ENCODE measurements at regions not wholly inside any gene's neighbourhood (a gene's known extent, or its start where the extent isn't known, plus 50 kb on each side); places are given as distances from the start of the nearest gene placed in this dataset.
"Not testable (repeated sequence)": the region's sequence is repeated elsewhere in the genome, so short reads cannot be mapped to it uniquely, and the experiment has no call there.

DNA sequence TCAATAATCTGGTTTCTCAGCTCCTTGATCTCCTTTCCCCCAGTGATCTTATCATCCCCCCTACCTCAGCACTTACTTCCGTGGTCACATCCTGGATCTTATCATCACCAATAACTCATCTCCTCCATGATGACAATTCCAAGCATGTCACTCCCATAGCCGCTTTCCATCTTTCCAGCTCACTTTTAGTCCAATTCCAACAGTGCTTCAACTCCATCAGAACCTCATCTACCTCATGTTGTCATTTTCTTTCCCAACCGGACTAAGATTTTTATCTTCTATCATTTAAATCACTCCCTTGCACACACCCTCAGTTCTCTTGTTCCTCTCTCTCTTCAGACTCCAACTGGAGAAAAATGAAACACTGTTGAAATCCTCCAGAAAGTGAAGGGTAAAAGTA is 75.9 kb upstream of the UBE2E2 start:
- no peaks in the 10 kb centered on the region for H3K4me1 ChIP-seq (ENCODE audit: control insufficient read depth, insufficient read depth, low read length)
- no peak overlapping the region for H3K4me3 ChIP-seq (ENCODE audit: low read depth, low read length)
- no peaks in the 10 kb centered on the region for H3K27me3 ChIP-seq (ENCODE audit: control insufficient read depth, insufficient read depth, low read length)
- 65% methylated on average over 2 of the region's 3 CpGs for WGBS (ENCODE audit: insufficient coverage)
- no peaks in the 10 kb centered on the region for H3K9me3 ChIP-seq (ENCODE audit: control insufficient read depth, insufficient read depth, low read length)
- DNase-seq (ENCODE audit: low read depth in 4 of 6, low spot score in 6 of 6): no peak
- no peak overlapping the region for H3K27ac ChIP-seq (ENCODE audit: low read depth, low read length)
- no peaks in the 10 kb centered on the region for H3K36me3 ChIP-seq (ENCODE audit: control insufficient read depth, insufficient read depth, low read length)

DNA sequence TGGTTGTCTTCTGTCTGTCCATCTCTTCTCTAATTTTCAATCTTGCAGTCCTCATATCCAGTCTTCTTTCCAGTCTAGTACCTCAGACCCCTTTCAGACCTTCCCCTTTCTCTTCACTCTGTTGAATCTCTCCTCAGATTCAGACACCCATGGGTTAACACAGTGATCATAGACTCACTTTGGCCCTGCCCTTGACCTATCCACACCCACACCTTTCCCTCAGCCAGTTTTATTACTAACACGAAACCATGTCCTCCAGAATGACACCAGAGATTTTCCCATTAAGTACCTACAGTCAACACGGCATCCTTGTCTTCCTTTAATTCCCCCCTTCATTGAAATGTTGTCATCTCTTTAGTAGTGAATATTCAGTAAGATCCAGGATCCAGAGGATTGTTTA is 74.5 kb upstream of the UBE2E2 start:
- no peak overlapping the region for H3K27ac ChIP-seq (ENCODE audit: low read depth, low read length)
- WGBS (ENCODE audit: insufficient coverage): no CpG with 5 or more reads among the region's 2 CpGs
- no peaks in the 10 kb centered on the region for H3K27me3 ChIP-seq (ENCODE audit: control insufficient read depth, insufficient read depth, low read length)
- no peak overlapping the region for H3K4me3 ChIP-seq (ENCODE audit: low read depth, low read length)
- no peaks in the 10 kb centered on the region for H3K9me3 ChIP-seq (ENCODE audit: control insufficient read depth, insufficient read depth, low read length)
- H3K36me3 ChIP-seq (ENCODE audit: control insufficient read depth, insufficient read depth, low read length): no peaks in the 10 kb centered on the region
- no peak for DNase-seq (ENCODE audit: low read depth in 4 of 6, low spot score in 6 of 6)
- no peaks in the 10 kb centered on the region for H3K4me1 ChIP-seq (ENCODE audit: control insufficient read depth, insufficient read depth, low read length)

DNA sequence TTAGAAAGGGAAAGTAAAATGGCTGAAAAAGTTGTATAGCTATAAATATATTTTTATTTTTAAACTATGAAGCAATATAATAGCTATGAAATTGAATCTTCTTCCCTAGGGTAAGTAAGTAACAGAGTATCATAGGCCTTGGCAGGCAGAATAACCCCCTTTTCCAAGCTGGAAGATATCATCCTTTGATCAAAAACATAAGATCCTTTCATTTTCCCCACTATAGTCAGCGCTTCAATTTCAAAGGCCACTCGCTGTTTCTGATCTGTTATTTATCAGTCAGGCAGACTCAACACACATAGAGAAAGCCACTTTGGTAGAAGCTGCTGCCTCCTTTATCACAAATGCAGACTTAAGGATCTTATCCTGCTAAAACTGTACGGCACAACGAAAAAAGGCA is 74.0 kb upstream of the UBE2E2 start:
- no peak for DNase-seq (ENCODE audit: low read depth in 4 of 6, low spot score in 6 of 6)
- Histone ChIP-seq H3K4me3 (ENCODE audit: low read depth, low read length) (no peak overlapping the region), H3K36me3 (ENCODE audit: control insufficient read depth, insufficient read depth, low read length) (no peaks in the 10 kb centered on the region), H3K9me3 (ENCODE audit: control insufficient read depth, insufficient read depth, low read length) (no peaks in the 10 kb centered on the region), H3K27me3 (ENCODE audit: control insufficient read depth, insufficient read depth, low read length) (no peaks in the 10 kb centered on the region), H3K27ac (ENCODE audit: low read depth, low read length) (no peak overlapping the region), H3K4me1 (ENCODE audit: control insufficient read depth, insufficient read depth, low read length) (no peaks in the 10 kb centered on the region)
- WGBS (ENCODE audit: insufficient coverage): 67% methylated on average over 4 of the region's 4 CpGs

DNA sequence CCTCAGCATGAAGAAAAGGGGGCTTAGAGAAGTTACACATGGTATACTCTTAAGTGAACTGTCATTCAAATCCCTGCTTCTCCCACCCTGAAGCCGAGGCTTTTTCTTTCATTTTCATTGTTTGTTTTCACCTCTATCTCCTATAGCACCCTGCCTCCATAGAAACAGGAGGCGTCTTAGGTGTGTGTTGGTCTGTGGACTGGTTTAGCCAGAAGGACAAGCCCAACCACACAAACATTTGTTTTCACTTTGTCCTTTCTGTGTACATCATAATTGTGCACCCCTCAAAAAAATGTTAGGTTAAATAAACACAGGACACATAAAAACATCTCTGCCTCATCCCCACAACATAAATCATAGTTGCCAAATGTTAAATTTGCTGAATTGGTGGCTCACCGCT is 73.3 kb upstream of the UBE2E2 start:
- H3K27me3 ChIP-seq (ENCODE audit: control insufficient read depth, insufficient read depth, low read length): no peaks in the 10 kb centered on the region
- H3K4me3 ChIP-seq (ENCODE audit: low read depth, low read length): no peak overlapping the region
- no CpG with 5 or more reads among the region's 3 CpGs for whole genome bisulfite sequencing (ENCODE audit: insufficient coverage)
- no peak overlapping the region for H3K27ac ChIP-seq (ENCODE audit: low read depth, low read length)
- no peaks in the 10 kb centered on the region for H3K36me3 ChIP-seq (ENCODE audit: control insufficient read depth, insufficient read depth, low read length)
- no peaks in the 10 kb centered on the region for H3K4me1 ChIP-seq (ENCODE audit: control insufficient read depth, insufficient read depth, low read length)
- no peak for DNase-seq (ENCODE audit: low read depth in 4 of 6, low spot score in 6 of 6)
- no peaks in the 10 kb centered on the region for H3K9me3 ChIP-seq (ENCODE audit: control insufficient read depth, insufficient read depth, low read length)

DNA sequence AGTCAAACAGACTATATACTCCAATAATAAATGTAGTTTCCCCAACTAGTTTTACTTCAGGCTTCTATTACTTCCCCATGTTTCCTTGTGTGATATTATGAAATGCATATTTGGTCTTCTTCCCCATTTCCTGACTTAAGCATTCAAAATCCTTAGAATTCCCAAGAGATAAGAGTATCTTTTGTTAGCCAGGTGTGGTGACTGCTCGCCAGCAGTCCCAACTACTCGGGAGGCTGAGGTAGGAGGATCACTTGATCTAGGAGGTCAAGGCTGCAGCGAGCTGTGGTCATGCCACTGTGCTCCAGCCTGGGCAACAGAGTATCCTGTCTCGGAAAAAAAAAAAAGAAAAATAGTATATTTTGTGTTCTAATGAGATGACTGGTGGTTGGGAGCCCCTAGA is 72.7 kb upstream of the UBE2E2 start:
- no peaks in the 10 kb centered on the region for H3K4me1 ChIP-seq (ENCODE audit: control insufficient read depth, insufficient read depth, low read length)
- H3K27me3 ChIP-seq (ENCODE audit: control insufficient read depth, insufficient read depth, low read length): no peaks in the 10 kb centered on the region
- H3K36me3 ChIP-seq (ENCODE audit: control insufficient read depth, insufficient read depth, low read length): no peaks in the 10 kb centered on the region
- no peak overlapping the region for H3K27ac ChIP-seq (ENCODE audit: low read depth, low read length)
- H3K4me3 ChIP-seq (ENCODE audit: low read depth, low read length): no peak overlapping the region
- H3K9me3 ChIP-seq (ENCODE audit: control insufficient read depth, insufficient read depth, low read length): no peaks in the 10 kb centered on the region
- no peak for DNase-seq (ENCODE audit: low read depth in 4 of 6, low spot score in 6 of 6)
- 100% methylated on average over 2 of the region's 4 CpGs for WGBS (ENCODE audit: insufficient coverage)

DNA sequence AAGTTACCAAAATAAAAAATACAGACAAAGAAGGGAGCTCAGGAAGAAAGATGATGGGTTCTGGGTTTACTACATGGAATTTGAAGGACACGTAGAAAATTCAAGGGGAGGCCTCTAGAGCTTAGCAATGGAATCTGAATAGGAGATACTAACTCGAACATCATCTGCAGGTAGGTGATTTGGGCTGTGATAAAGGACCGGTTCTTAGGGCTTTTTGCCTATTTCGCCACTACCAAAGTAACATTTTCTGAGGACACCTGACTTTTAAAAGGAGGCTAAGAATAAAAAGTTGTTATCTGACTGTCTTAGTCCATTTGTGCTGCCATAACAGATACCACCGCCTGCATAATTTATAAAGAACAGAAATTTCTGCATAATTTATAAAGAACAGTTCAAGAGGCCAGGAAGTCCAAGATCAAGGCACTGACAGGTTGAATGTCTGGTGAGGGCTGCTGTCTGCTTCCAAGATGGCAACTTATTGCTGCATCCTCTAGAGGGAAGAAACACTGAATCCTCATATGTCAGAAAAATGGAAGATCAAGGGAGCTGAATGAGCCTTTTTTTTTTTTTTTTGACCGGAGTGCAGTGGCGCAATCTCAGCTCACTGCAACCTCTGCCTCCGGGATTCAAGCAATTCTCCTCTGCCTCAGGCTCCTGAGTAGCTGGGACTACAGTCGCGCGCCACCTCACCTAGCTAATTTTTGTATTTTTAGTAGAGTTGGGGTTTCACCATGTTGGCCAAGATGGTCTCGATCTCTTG is 67.9 kb upstream of the UBE2E2 start:
- H3K9me3 ChIP-seq (ENCODE audit: control insufficient read depth, insufficient read depth, low read length): no peaks in the 10 kb centered on the region
- no peaks in the 10 kb centered on the region for H3K36me3 ChIP-seq (ENCODE audit: control insufficient read depth, insufficient read depth, low read length)
- 100% methylated on average over 1 of the region's 12 CpGs for WGBS (ENCODE audit: insufficient coverage)
- H3K27ac ChIP-seq (ENCODE audit: low read depth, low read length): no peak overlapping the region
- no peak overlapping the region for H3K4me3 ChIP-seq (ENCODE audit: low read depth, low read length)
- no peaks in the 10 kb centered on the region for H3K27me3 ChIP-seq (ENCODE audit: control insufficient read depth, insufficient read depth, low read length)
- no peaks in the 10 kb centered on the region for H3K4me1 ChIP-seq (ENCODE audit: control insufficient read depth, insufficient read depth, low read length)
- no peak for DNase-seq (ENCODE audit: low read depth in 4 of 6, low spot score in 6 of 6)

DNA sequence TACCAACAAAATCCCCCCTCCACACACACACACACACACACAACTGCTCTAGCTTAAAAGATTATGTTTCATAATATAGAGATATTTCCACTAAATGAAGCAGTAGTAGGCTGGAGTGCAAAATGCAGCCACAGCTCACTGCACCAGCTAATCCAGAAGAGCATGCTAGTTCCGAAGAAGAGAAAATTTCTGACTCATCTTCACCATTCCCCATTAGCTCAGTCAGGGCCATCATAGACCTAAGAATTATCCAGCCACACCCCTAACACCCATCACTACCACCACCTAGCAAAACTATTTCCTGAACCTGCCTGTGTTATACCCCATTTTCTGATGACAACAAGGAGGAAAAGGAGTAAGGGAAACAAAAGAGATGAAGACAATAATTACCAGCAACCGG is 67.1 kb upstream of the UBE2E2 start:
- Histone ChIP-seq H3K9me3 (ENCODE audit: control insufficient read depth, insufficient read depth, low read length) (no peaks in the 10 kb centered on the region), H3K36me3 (ENCODE audit: control insufficient read depth, insufficient read depth, low read length) (no peaks in the 10 kb centered on the region), H3K27me3 (ENCODE audit: control insufficient read depth, insufficient read depth, low read length) (no peaks in the 10 kb centered on the region), H3K4me3 (ENCODE audit: low read depth, low read length) (no peak overlapping the region), H3K27ac (ENCODE audit: low read depth, low read length) (no peak overlapping the region), H3K4me1 (ENCODE audit: control insufficient read depth, insufficient read depth, low read length) (no peaks in the 10 kb centered on the region)
- WGBS (ENCODE audit: insufficient coverage): 100% methylated on average over 1 of the region's 2 CpGs
- no peak for DNase-seq (ENCODE audit: low read depth in 4 of 6, low spot score in 6 of 6)

DNA sequence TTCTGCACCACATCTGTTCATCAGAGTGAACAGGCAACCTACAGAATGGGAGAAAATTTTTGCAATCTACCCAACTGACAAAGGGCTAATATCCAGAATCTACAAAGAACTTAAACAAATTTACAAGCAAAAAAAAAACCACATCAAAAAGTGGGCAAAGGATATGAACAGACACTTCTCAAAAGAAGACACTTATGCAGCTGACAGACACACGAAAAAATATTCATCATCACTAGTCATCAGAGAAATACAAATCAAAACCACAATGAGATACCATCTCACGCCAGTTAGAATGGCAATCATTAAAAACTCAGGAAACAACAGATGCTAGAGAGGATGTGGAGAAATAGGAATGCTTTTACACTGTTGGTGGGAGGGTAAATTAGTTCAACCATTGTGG is 59.1 kb upstream of the UBE2E2 start:
- not testable (repeated sequence) for H3K36me3 ChIP-seq (ENCODE audit: control insufficient read depth, insufficient read depth, low read length); H3K4me3 ChIP-seq (ENCODE audit: low read depth, low read length); H3K4me1 ChIP-seq (ENCODE audit: control insufficient read depth, insufficient read depth, low read length); H3K9me3 ChIP-seq (ENCODE audit: control insufficient read depth, insufficient read depth, low read length); DNase-seq (ENCODE audit: low read depth in 4 of 6, low spot score in 6 of 6); H3K27ac ChIP-seq (ENCODE audit: low read depth, low read length); H3K27me3 ChIP-seq (ENCODE audit: control insufficient read depth, insufficient read depth, low read length)
- WGBS (ENCODE audit: insufficient coverage): no CpG with 5 or more reads among the region's 2 CpGs

DNA sequence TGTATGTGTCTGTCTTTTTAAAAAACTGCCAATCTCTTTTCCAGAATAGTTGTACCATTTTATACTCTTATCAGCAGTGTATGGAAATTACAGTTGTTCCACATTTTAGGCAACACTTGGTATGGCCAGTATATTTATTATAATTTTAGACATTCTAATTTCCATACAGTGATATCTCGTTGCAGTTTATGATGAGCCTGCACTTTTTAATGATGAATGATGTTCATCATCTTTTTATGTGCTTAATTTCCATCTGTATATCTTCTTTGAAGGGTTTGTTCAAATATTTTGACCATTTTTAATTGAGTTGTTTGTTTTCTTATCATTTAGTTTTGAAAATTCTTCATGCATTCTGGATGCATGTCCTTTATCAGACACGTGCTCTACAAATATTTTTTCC is 57.0 kb upstream of the UBE2E2 start:
- 60% methylated on average over 1 of the region's 2 CpGs for WGBS (ENCODE audit: insufficient coverage)
- Histone ChIP-seq H3K27me3 (ENCODE audit: control insufficient read depth, insufficient read depth, low read length) (no peaks in the 10 kb centered on the region), H3K4me3 (ENCODE audit: low read depth, low read length) (no peak overlapping the region), H3K36me3 (ENCODE audit: control insufficient read depth, insufficient read depth, low read length) (no peaks in the 10 kb centered on the region), H3K9me3 (ENCODE audit: control insufficient read depth, insufficient read depth, low read length) (peaks cover 1% of the 10 kb centered on the region), H3K4me1 (ENCODE audit: control insufficient read depth, insufficient read depth, low read length) (no peaks in the 10 kb centered on the region), H3K27ac (ENCODE audit: low read depth, low read length) (no peak overlapping the region)
- no peak for DNase-seq (ENCODE audit: low read depth in 4 of 6, low spot score in 6 of 6)

DNA sequence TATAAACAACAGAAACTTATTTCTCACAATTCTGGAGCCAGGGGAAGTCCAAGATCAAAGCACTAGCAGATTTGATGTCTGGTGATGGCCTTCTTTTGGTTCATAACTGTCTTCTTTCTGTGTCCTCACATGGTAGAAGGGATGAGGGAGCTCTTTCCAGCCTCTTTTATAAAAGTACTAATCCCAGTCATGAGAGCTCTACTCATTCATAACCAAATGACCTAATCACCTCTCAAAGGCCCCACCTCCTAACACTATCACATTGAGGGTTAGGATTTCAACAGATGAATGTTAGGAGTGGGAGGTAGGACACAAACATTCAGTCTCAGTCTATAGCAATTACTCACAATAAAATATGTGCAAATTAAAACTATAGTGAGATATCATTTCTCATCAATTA is 50.1 kb upstream of the UBE2E2 start:
- H3K4me3 ChIP-seq (ENCODE audit: low read depth, low read length): no peak overlapping the region
- no peaks in the 10 kb centered on the region for H3K4me1 ChIP-seq (ENCODE audit: control insufficient read depth, insufficient read depth, low read length)
- H3K27me3 ChIP-seq (ENCODE audit: control insufficient read depth, insufficient read depth, low read length): no peaks in the 10 kb centered on the region
- H3K9me3 ChIP-seq (ENCODE audit: control insufficient read depth, insufficient read depth, low read length): peaks cover 1% of the 10 kb centered on the region
- H3K36me3 ChIP-seq (ENCODE audit: control insufficient read depth, insufficient read depth, low read length): no peaks in the 10 kb centered on the region
- DNase-seq (ENCODE audit: low read depth in 4 of 6, low spot score in 6 of 6): no peak
- H3K27ac ChIP-seq (ENCODE audit: low read depth, low read length): no peak overlapping the region
